Left ventricle myocardium inferior (tissue), 1 donor: ENCODE measurements at regions not wholly inside any gene's neighbourhood (a gene's known extent, or its start where the extent isn't known, plus 50 kb on each side); places are given as distances from the start of the nearest gene placed in this dataset.

Experiments
- DNase-seq: peaks from one replicate; pipeline ENCODE4 v3.0.0-alpha.2; 2020
- H3K27ac ChIP-seq: fragments of 200-600 bp; replicated peaks from 2 replicates; pipeline ENCODE4 v1.8.0; 2021
- H3K27me3 ChIP-seq: fragments of 200-600 bp; 2 replicates; pipeline ENCODE4 v1.8.0; 2021; ENCODE audit warnings: low read depth
- H3K36me3 ChIP-seq: fragments of 200-600 bp; 2 replicates; pipeline ENCODE4 v1.8.0; 2021
- H3K4me1 ChIP-seq: fragments of 200-600 bp; 2 replicates; pipeline ENCODE4 v1.8.0; 2021
- H3K4me3 ChIP-seq: fragments of 200-600 bp; 2 replicates; pipeline ENCODE4 v1.8.0; 2021; ENCODE audit warnings: mild to moderate bottlenecking, moderate library complexity
- H3K9me3 ChIP-seq: fragments of 200-600 bp; replicated peaks from 2 replicates; pipeline ENCODE4 v1.8.0; 2021
- CTCF ChIP-seq: fragments of 200-600 bp; IDR thresholded peaks from 2 replicates; pipeline ENCODE4 v1.8.0; 2021; ENCODE audit warnings: antibody characterized with exemption, mild to moderate bottlenecking, borderline replicate concordance
- intact Hi-C: fragments of 100-400 bp; cut with micrococcal nuclease; formaldehyde crosslinking; loops from one replicate; pipeline ENCODE4 v1.11.0; 2022
- donor health status: DM: no; HTN: yes; CAD: no; lungs with severe emphysema.

DNA sequence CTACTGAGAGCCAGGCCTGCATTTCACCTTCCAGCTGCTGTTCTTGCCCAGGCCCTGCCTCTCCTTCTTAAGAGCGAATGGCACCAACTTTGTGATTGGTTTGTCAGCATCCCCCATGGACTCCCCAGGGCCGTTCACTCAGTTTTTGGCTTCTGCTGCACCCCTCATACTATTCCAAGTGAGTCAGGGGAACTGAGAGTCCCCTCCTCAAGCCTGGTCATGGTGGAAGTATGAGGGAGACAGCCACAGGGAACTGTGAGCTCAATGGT, 62.4 kb upstream of the ANTXRL start:
- TF ChIP-seq CTCF, result no peak
- H3K36me3 ChIP-seq, result no peaks in the 10 kb centered on the region
- no peak for DNase-seq
- H3K27me3 ChIP-seq, result peaks cover 33% of the 10 kb centered on the region
- H3K9me3 ChIP-seq, result peaks cover under 1% of the 10 kb centered on the region
- intact Hi-C loops, result no loop called here
- H3K4me3 ChIP-seq, result no peak overlapping the region
- H3K4me1 ChIP-seq, result no peaks in the 10 kb centered on the region
- H3K27ac ChIP-seq, result no peak overlapping the region

GRCh38 chr10:46225597-46225996, 61.2 kb upstream of the ANTXRL start:
- H3K27ac ChIP-seq, result no peak overlapping the region
- no peak overlapping the region for H3K4me3 ChIP-seq
- H3K9me3 ChIP-seq, result peaks cover 10% of the 10 kb centered on the region
- no peaks in the 10 kb centered on the region for H3K4me1 ChIP-seq
- no peak for DNase-seq
- intact Hi-C loops, result no loop called here
- peaks cover 33% of the 10 kb centered on the region for H3K27me3 ChIP-seq
- no peak for TF ChIP-seq CTCF
- no peaks in the 10 kb centered on the region for H3K36me3 ChIP-seq

DNA sequence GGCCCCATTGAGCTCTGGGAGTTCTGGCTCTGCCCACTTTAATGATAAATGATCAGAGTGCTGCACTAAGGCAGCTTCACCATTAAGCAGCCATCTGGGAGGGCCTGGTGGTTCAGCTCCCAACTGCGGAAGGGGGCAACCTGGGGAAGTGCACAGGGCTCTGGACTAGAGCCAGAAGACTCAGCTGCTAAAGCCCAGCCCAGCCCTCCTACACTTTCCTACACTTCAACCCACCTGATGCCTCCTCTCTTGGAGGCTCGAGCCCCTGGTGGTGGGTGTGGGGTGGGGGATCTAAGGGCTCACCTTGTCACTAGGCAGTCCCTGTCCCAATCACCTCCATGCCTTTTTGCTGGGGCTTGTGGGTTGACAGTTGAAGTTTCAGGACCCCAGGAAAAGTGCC, 60.6 kb upstream of the ANTXRL start:
- no peak overlapping the region for H3K27ac ChIP-seq
- peaks cover 27% of the 10 kb centered on the region for H3K27me3 ChIP-seq
- H3K9me3 ChIP-seq, result peaks cover 10% of the 10 kb centered on the region
- no peak overlapping the region for H3K4me3 ChIP-seq
- no peaks in the 10 kb centered on the region for H3K4me1 ChIP-seq
- no peaks in the 10 kb centered on the region for H3K36me3 ChIP-seq
- DNase-seq, result no peak
- TF ChIP-seq CTCF, result no peak
- intact Hi-C loops, result no loop called here

- Histone ChIP-seq H3K27ac (no peak overlapping the region), H3K36me3 (no peaks in the 10 kb centered on the region), H3K9me3 (peaks cover 10% of the 10 kb centered on the region), H3K4me3 (no peak overlapping the region), H3K4me1 (no peaks in the 10 kb centered on the region), H3K27me3 (peaks cover 24% of the 10 kb centered on the region)
- intact Hi-C loops, result no loop called here
- TF ChIP-seq CTCF, result no peak
- no peak for DNase-seq
Measured at GRCh38 chr10:46226900-46227558, 59.8 kb upstream of the ANTXRL start.

DNA sequence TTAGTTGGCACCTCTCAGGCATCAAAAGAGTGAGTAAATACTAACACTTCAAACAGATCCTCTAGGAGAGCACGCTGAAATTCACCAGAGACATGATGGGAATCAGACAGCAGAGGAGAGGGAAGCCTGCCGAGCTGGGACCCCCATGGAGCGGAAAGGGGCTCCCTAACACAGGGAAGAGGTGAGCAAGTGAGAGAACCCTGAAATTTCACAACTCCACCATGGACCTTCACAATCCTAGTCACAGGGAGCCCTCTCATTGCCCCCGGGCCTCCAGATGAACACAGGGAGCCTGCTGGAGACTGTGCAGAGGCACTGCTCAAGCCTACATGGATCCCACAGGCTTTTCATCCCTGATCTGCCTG, 59.2 kb upstream of the ANTXRL start:
- Histone ChIP-seq H3K36me3 (no peaks in the 10 kb centered on the region), H3K9me3 (peaks cover 10% of the 10 kb centered on the region), H3K4me3 (no peak overlapping the region), H3K27me3 (peaks cover 24% of the 10 kb centered on the region), H3K27ac (no peak overlapping the region), H3K4me1 (no peaks in the 10 kb centered on the region)
- DNase-seq, result no peak
- intact Hi-C loops, result no loop called here
- no peak for TF ChIP-seq CTCF
